Brain pericyte (primary cell): ENCODE measurements at regions not wholly inside any gene's neighbourhood (a gene's known extent, or its start where the extent isn't known, plus 50 kb on each side); places are given as distances from the start of the nearest gene placed in this dataset.
A peak's percentile ranks its signal among the peaks of the same experiment; 100 is the strongest.

Experiments used
- DNase-seq: peaks from one replicate; pipeline ENCODE4 v3.0.0-alpha.2; 2012; ENCODE audit warnings: low read depth, low spot score

DNA sequence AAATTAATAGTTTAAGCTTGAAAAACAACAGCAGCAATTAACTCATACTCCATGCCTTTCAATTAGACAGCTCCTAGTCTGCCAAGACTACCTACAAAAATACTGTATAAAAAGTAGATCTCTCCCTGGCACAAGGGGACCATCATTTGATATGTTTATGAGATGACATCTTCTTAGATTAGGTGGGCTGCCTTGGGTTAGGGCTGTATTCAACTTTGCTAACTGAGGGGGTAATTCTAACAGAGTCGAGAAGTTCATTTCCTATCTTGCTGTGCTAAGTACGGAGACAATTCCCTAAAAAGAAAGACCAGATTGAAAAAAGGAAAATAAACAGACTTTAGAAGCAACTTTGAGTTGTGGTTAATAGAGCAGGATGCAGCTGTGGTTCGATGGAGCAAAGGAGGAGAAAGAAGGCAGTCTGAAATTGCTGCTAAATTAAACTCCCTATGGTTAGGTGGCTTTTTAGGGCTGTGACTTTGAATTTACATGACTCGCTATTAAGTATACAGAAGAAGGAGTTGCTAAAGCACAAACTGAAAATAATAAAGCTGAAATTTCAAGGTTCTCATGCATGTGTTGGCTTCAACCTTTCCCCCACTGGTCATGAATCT lies 75.4 kb downstream of the CDC7 start:
- no peak for DNase-seq

DNA sequence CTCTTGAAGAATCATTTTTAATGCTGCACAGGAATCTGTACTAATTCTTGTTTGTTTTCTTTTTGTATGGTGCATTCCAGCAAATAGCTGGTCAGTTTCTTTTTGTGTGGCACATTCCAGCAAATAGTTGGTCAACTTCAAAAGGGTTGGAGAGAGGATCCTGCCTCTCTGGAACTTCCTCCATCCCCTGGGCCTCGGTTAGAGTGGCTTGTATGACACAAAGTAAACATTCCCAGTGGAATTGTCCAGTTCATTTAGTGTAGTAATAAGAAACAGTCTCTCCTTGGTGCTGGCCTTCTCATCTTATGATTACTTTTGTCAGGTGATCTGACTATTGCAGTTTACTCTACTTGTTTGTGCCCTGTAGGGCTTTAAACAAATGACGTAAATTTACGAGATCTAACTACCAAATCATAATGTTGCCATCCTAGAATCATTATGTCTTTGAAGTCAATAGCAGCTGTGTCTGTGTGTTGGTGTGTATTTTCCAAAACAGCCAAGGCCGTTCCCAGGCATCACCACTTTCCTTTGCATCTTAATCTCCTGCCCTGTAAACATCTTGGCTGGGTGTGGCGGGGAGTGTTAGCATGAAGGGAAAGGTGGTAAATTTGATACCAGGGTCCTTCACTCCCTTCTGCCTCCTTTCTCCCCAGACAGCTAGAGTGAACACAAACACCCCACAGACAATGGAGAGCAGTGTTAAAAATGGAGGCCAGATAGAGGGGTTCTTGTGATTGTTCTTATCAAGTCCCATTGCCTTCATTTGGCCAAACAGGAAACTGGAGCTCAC lies 77.9 kb downstream of the CDC7 start:
- DNase-seq: no peak

GRCh38 chr1:91579658-91580228 lies 79.1 kb downstream of the CDC7 start:
- no peak for DNase-seq

- no peak for DNase-seq
Observed at GRCh38 chr1:91582431-91582921, 81.8 kb downstream of the CDC7 start.

DNA sequence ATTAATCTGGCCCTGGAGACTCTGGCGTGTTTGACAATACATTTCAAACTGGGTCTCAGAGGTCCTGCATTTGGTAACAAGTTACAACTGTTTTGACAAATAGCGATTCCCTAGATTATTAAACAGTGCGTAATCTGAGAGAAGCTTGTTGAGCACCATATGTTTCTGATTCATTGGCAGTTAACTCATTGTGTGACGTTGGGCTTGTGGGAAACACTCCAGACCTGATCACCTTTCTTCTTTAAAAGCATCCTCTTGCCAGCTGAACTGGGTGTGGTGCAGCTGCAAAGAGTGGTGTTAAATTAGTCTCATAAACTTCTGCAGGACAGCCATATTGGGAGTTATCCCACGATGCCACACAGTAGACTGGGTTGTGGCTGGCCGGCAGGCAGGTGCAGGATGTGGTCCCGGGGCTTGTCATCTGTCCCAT lies 82.7 kb downstream of the CDC7 start:
- peak; percentile 31 for DNase-seq

DNA sequence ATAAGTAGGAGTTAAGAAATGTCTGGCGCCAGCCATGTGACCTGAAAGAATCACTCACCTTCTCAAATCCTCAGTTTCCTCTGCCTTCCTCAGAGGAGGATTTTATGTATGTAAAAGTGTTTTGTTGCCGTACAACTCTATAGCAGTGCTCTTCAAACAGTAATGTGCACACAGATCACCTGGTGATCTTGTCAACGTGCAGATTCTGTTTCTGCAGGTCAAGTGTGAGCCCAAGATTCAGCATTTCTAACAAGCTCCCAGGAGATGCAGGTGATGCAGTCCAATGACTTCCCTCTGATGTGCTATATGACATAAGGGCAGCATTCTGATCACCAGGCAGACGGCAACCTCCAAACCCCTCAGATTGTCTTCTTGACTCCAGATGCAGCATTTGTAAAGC lies 83.7 kb downstream of the CDC7 start:
- no peak for DNase-seq

GRCh38 chr1:91584878-91585277 lies 84.2 kb downstream of the CDC7 start:
- DNase-seq: no peak

GRCh38 chr1:91585502-91585901 lies 84.9 kb downstream of the CDC7 start:
- DNase-seq: no peak

DNA sequence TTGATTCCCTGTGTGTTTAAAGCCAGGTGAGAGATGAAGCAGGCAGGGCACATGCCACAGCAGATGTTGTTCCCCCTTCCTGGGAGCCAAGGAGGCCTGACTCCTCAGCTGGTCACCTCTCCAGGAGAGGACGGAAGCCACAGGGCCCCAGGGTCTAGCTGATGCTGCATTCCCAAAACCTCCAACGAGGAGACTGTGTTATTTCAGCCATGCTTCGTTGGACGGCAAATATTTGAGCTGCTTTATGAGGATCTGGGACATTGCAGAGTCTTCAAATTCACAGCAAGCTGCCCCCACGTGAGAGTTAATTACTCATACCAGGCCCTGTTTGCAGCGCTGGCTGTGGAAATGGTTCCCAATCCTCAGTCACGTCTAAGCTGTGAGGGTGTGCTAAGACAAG lies 85.3 kb downstream of the CDC7 start:
- no peak for DNase-seq

DNA sequence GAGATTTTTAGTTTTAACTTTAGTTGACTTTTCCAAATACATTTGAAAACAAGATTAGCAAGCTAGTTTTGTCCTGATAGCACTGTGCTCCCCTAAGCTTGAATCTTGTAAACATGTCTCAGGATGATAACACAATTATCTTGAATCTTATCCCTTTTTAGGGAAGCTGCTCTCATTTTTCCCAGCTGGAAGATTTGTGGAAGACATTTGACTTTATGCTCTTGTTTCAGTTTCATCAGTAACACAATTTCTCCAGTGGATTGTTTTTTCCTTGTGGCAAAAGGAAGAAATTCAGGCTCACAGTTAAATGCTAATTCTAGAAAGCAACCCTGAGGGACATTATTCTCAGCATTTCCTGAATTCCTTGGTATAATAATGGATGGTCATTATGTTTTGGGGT lies 88.8 kb downstream of the CDC7 start:
- no peak for DNase-seq

- DNase-seq: no peak
Observed at GRCh38 chr1:91591175-91591974, 90.7 kb downstream of the CDC7 start.

DNA sequence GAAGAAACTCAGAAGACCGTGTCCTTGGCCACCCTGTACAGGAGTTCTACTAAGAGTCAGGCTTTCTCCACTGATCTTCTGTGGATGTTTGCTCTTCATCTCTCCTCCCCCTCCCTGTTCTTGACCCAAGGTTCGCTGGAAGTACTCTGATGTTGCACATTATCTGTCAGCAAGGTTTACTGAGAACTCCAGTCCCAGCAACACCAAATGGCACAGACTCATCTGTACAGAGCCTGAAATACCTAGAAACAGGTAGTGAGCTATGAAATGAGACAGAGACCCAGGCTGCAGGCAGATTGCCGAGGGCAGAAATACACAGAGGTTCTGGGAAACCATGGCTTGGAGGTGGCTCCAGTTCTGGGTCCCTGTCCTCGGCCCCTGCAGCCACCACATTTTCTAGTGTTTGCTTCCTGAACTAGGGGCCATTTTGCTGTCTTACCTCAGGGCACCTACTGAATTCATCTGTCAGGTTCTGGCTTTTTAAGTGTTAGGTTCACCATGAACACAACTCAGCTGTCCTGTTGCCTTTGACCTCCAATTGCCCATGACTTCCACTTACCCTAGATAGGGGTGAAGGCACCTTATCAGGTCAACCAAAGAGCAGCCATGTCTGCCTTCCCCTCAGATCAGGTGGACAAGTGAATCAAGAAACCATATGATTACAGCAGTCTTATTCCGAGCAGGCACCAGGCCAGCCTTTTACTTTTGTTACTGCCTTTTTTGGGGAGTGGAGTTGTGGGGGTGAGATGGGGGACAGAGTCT lies 92.2 kb downstream of the CDC7 start:
- DNase-seq: no peak

DNA sequence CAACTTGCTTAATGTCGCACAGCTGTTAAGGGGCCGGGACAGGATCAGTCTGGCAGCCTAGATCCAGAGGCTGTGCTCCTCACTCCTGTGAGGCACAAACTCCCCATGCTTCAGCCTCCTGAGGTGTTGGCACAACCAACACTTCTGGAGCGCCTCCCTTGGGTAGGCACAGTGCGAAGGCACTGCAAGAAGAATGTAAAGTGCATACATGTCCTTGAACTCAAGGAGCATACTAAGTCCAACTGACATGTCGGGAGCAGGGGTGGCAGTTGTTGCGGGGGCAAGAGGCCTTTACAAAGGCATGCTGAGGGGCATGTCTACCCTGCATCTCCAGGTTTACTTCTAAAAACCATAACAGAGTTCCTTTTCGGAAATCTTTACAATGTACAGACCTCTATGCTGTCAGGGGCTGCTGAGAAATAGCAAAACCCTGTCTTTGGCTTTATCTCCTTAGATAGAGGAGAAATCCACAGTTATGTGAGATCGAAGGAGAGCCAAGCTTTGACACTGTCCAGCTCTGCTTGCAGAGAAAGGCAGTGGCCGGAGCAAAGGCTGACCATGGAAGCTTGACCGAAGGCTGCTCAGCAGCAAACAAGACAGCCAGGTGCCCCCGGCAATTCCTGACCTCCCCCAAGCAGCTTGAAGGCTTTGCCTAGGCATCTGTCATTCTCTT lies 93.9 kb downstream of the CDC7 start:
- DNase-seq: no peak

- DNase-seq: no peak
Observed at GRCh38 chr1:91596474-91596873, 95.8 kb downstream of the CDC7 start.

DNA sequence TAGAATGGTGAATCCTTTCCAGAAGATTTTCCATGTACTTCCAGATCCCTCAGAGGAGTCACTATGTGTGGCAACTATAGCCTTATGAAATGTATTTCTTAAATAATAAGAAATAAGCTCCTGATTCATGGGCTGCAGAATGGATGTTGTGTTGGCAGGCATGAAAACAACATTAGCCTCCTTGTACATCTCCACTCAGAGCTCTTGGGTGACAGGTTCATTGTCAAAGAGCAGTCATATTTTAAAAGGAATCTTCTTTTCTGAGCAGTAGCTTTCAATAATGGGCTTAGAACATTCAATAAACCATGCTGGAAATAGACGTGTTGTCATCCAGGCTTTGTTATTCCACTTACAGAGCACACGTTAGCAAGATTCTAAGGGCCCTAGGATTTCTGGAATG lies 96.6 kb downstream of the CDC7 start:
- no peak for DNase-seq

DNA sequence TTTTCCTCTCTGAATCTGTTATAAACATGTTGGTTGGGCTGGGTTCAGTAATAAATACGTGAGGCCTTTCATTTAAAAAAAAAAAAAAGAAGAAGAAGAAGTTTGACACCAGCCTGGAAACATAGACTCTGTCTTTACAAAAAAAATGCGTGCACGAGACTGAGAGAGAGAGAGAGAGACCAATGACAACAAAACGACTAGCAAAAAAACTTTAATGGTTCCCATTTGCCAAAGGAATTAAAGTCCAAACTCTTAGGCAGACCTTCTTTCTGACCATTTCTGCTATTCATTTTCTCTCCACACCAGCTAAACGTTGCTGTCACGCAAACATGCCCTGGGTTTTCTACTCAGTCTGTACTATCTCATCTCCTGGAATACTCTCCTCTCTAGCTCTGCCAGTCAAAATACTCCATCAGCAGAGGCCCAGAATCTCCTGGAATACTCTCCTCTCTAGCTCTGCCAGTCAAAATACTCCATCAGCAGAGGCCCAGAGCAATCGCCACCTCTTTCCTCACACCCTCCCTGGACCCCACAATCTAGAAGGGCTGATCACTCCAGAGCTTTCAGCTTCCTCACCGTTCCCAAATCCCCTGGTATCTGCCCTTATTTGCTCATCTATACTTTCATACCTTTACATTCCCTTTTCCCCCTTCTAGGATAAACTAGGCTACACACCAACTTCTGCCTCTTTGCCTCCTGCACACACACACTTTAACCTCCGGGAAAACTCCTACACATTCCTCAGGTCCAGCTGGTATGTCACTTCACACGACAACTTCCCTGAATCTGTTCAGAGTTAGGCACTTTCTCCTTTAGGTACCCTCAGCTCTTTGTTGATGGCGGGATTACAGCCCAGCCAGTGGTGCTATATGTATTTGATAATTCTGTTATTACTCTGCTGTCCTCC lies 100.0 kb downstream of the CDC7 start:
- DNase-seq: no peak

DNA sequence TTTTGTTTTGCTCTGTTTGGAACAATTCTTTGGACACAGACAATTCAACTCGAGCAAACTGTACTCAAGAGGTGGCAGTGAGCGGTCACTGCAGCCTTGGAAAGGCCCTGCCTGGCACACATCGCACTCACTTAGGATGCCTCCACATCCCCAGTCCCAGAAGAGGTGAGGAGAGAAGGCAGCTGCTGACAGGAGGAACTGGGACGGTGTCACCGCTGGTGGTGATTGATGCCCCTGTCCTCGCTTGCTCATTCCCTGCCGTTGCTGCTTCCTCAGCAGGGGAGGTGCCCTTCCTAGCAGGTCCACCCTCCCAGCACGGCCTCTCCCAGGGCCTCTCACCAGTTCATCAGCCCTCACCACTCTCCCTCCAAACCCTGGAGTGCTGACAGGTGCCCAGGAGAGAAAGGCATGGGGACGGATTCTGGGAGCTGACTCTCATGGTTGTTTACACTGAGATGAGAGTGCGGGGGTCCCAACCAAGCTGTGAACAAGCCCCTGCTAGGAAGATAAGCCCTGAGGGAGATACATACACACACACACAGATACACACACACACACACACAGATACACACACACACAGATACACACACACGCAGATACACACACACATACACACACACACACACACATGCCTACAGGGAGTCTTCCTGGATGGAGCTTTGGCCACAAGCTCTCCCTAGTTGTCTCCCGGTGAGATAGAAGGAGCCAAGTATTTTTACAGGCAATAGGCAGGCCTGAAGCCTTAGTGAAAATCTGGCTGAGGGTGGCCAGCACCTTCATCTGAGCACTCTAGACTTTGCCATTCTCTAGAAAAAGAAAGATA lies 101.1 kb downstream of the CDC7 start:
- no peak for DNase-seq

- DNase-seq: no peak
Observed at GRCh38 chr1:91603409-91603808, 102.8 kb downstream of the CDC7 start.

DNA sequence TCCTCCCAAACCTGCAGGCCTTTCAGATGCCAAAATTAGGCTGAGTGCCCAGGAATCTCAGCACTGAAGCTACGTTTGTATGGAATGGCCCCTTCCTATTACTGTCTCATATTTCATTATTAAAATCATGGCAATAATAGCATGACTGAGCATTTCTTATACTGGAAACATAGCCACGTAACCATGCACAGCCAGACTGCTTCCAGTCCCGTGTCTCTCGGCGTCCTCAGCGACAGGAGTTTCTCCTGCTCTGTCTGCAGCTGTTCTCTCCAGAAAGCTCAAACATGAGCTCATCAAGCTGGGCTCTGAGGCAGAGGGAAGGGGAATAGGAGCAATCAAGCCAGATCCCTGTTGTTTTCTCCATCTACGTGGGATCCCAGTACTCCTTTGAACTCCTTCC lies 104.0 kb downstream of the CDC7 start:
- no peak for DNase-seq
